Fibroblast of skin of back (primary cell): ENCODE measurements at regions not wholly inside any gene's neighbourhood (a gene's known extent, or its start where the extent isn't known, plus 50 kb on each side); places are given as distances from the start of the nearest gene placed in this dataset.
A peak's percentile ranks its signal among the peaks of the same experiment; 100 is the strongest.

Experiments used
- DNase-seq: peaks from one replicate; pipeline ENCODE4 v3.0.0-alpha.2; 2013

- DNase-seq, result no peak
These were observed 171.4 kb upstream of the SERPINE2 start for GRCh38 chr2:224210286-224211180.

GRCh38 chr2:224209555-224210285 is 170.6 kb upstream of the SERPINE2 start:
- no peak for DNase-seq

GRCh38 chr2:224208443-224208842 is 169.4 kb upstream of the SERPINE2 start:
- no peak for DNase-seq

GRCh38 chr2:224208007-224208406 is 168.9 kb upstream of the SERPINE2 start:
- peak; percentile 25 for DNase-seq

- DNase-seq, result no peak
These were observed 167.7 kb upstream of the SERPINE2 start for GRCh38 chr2:224206816-224207215.

- DNase-seq, result no peak
These were observed 163.3 kb upstream of the SERPINE2 start for GRCh38 chr2:224202281-224202865.

- no peak for DNase-seq
These were observed 159.3 kb upstream of the SERPINE2 start for GRCh38 chr2:224198436-224198835.

- DNase-seq, result no peak
These were observed 157.7 kb upstream of the SERPINE2 start for GRCh38 chr2:224196810-224197209.

GRCh38 chr2:224195925-224196571 is 157.0 kb upstream of the SERPINE2 start:
- no peak for DNase-seq

- no peak for DNase-seq
These were observed 155.1 kb upstream of the SERPINE2 start for GRCh38 chr2:224194161-224194560.

- no peak for DNase-seq
These were observed 152.4 kb upstream of the SERPINE2 start for GRCh38 chr2:224191465-224191864.

GRCh38 chr2:224190936-224191270 is 151.8 kb upstream of the SERPINE2 start:
- DNase-seq, result peak; percentile 48

- DNase-seq, result no peak
These were observed 151.3 kb upstream of the SERPINE2 start for GRCh38 chr2:224190234-224190935.

- DNase-seq, result no peak
These were observed 148.1 kb upstream of the SERPINE2 start for GRCh38 chr2:224187220-224187619.

- no peak for DNase-seq
These were observed 146.0 kb upstream of the SERPINE2 start for GRCh38 chr2:224185023-224185601.

GRCh38 chr2:224183086-224183485 is 144.0 kb upstream of the SERPINE2 start:
- DNase-seq, result no peak

GRCh38 chr2:224182498-224182897 is 143.4 kb upstream of the SERPINE2 start:
- DNase-seq, result no peak

GRCh38 chr2:224181534-224182155 is 142.6 kb upstream of the SERPINE2 start:
- DNase-seq, result no peak

- DNase-seq, result no peak
These were observed 141.7 kb upstream of the SERPINE2 start for GRCh38 chr2:224180810-224181209.

GRCh38 chr2:224178056-224178455 is 139.0 kb upstream of the SERPINE2 start:
- peak; percentile 19 for DNase-seq

GRCh38 chr2:224175538-224175937 is 136.5 kb upstream of the SERPINE2 start:
- DNase-seq, result no peak
